ENCODE measurements at regions not wholly inside any gene's neighbourhood (a gene's known extent, or its start where the extent isn't known, plus 50 kb on each side); places are given as distances from the start of the nearest gene placed in this dataset.

GRCh38 chr11:88013508-88014065 is 161.7 kb downstream of the RAB38 start:
- TF ChIP-seq, protein P1, sequence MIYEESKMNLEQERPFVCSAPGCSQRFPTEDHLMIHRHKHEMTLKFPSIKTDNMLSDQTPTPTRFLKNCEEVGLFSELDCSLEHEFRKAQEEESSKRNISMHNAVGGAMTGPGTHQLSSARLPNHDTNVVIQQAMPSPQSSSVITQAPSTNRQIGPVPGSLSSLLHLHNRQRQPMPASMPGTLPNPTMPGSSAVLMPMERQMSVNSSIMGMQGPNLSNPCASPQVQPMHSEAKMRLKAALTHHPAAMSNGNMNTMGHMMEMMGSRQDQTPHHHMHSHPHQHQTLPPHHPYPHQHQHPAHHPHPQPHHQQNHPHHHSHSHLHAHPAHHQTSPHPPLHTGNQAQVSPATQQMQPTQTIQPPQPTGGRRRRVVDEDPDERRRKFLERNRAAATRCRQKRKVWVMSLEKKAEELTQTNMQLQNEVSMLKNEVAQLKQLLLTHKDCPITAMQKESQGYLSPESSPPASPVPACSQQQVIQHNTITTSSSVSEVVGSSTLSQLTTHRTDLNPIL (CRISPR knock-in tag; IDR thresholded peaks at IDR 0.05; ENCODE audit: low read depth) = no peak
- TF ChIP-seq ZFP3 (CRISPR knock-in tag; IDR thresholded peaks at IDR 0.05) = no peak
- TF ChIP-seq, protein P2, sequence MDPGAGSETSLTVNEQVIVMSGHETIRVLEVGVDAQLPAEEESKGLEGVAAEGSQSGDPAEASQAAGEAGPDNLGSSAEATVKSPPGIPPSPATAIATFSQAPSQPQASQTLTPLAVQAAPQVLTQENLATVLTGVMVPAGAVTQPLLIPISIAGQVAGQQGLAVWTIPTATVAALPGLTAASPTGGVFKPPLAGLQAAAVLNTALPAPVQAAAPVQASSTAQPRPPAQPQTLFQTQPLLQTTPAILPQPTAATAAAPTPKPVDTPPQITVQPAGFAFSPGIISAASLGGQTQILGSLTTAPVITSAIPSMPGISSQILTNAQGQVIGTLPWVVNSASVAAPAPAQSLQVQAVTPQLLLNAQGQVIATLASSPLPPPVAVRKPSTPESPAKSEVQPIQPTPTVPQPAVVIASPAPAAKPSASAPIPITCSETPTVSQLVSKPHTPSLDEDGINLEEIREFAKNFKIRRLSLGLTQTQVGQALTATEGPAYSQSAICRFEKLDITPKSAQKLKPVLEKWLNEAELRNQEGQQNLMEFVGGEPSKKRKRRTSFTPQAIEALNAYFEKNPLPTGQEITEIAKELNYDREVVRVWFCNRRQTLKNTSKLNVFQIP (CRISPR knock-in tag; IDR thresholded peaks at IDR 0.05; ENCODE audit: borderline replicate concordance, low read depth) = no peak
- no peak for TF ChIP-seq RARB (CRISPR knock-in tag; IDR thresholded peaks at IDR 0.05)
- TF ChIP-seq GLIS3 (CRISPR knock-in tag; IDR thresholded peaks at IDR 0.05) = no peak
